ENCODE measurements at regions not wholly inside any gene's neighbourhood (a gene's known extent, or its start where the extent isn't known, plus 50 kb on each side); places are given as distances from the start of the nearest gene placed in this dataset.
"Not testable (repeated sequence)": the region's sequence is repeated elsewhere in the genome, so short reads cannot be mapped to it uniquely, and the experiment has no call there.

- no peak overlapping the region for H3K4me3 ChIP-seq (ENCODE audit: low read depth, low read length)
Measured at GRCh38 chr10:121262774-121263430, 335.3 kb downstream of the FGFR2 start.

- no peak overlapping the region for H3K4me3 ChIP-seq (ENCODE audit: low read depth, low read length)
Measured at GRCh38 chr10:121263431-121263783, 334.8 kb downstream of the FGFR2 start.

GRCh38 chr10:121265360-121266123 is 332.7 kb downstream of the FGFR2 start:
- H3K4me3 ChIP-seq (ENCODE audit: low read depth, low read length), result no peak overlapping the region

GRCh38 chr10:121266370-121266769 is 331.9 kb downstream of the FGFR2 start:
- H3K4me3 ChIP-seq (ENCODE audit: low read depth, low read length), result no peak overlapping the region

- no peak overlapping the region for H3K4me3 ChIP-seq (ENCODE audit: low read depth, low read length)
Measured at GRCh38 chr10:121267236-121268003, 330.8 kb downstream of the FGFR2 start.

- H3K4me3 ChIP-seq (ENCODE audit: low read depth, low read length), result no peak overlapping the region
Measured at GRCh38 chr10:121268363-121268762, 329.9 kb downstream of the FGFR2 start.

- no peak overlapping the region for H3K4me3 ChIP-seq (ENCODE audit: low read depth, low read length)
Measured at GRCh38 chr10:121268863-121269432, 329.3 kb downstream of the FGFR2 start.

GRCh38 chr10:121270906-121271305 is 327.3 kb downstream of the FGFR2 start:
- no peak overlapping the region for H3K4me3 ChIP-seq (ENCODE audit: low read depth, low read length)

- H3K4me3 ChIP-seq (ENCODE audit: low read depth, low read length), result no peak overlapping the region
Measured at GRCh38 chr10:121276046-121276445, 322.2 kb downstream of the FGFR2 start.

GRCh38 chr10:121276822-121277221 is 321.4 kb downstream of the FGFR2 start:
- H3K4me3 ChIP-seq (ENCODE audit: low read depth, low read length), result no peak overlapping the region

- not testable (repeated sequence) for H3K4me3 ChIP-seq (ENCODE audit: low read depth, low read length)
Measured at GRCh38 chr10:121278386-121278785, 319.9 kb downstream of the FGFR2 start.

GRCh38 chr10:121281576-121281975 is 316.7 kb downstream of the FGFR2 start:
- no peak overlapping the region for H3K4me3 ChIP-seq (ENCODE audit: low read depth, low read length)

- H3K4me3 ChIP-seq (ENCODE audit: low read depth, low read length), result no peak overlapping the region
Measured at GRCh38 chr10:121282264-121282663, 316.0 kb downstream of the FGFR2 start.

- H3K4me3 ChIP-seq (ENCODE audit: low read depth, low read length), result no peak overlapping the region
Measured at GRCh38 chr10:121282797-121283515, 315.3 kb downstream of the FGFR2 start.

GRCh38 chr10:121284936-121285335 is 313.3 kb downstream of the FGFR2 start:
- no peak overlapping the region for H3K4me3 ChIP-seq (ENCODE audit: low read depth, low read length)

- H3K4me3 ChIP-seq (ENCODE audit: low read depth, low read length), result no peak overlapping the region
Measured at GRCh38 chr10:121285406-121286196, 312.6 kb downstream of the FGFR2 start.

GRCh38 chr10:121288011-121288410 is 310.2 kb downstream of the FGFR2 start:
- H3K4me3 ChIP-seq (ENCODE audit: low read depth, low read length), result no peak overlapping the region

GRCh38 chr10:121288864-121289661 is 309.2 kb downstream of the FGFR2 start:
- H3K4me3 ChIP-seq (ENCODE audit: low read depth, low read length), result no peak overlapping the region

- no peak overlapping the region for H3K4me3 ChIP-seq (ENCODE audit: low read depth, low read length)
Measured at GRCh38 chr10:121289800-121290199, 308.4 kb downstream of the FGFR2 start.

Data from iPS-11a (cell line).